PFSK-1 (cell line): ENCODE measurements at regions not wholly inside any gene's neighbourhood (a gene's known extent, or its start where the extent isn't known, plus 50 kb on each side); places are given as distances from the start of the nearest gene placed in this dataset.

Experiments
- FOXP2 ChIP-seq: optimal IDR thresholded peaks from 2 replicates; pipeline ENCODE3; 2011; ENCODE audit warnings: borderline replicate concordance, control low read depth, inconsistent platforms; ENCODE audit not compliant: insufficient read depth; ENCODE audit errors: extremely low read length, extremely low read depth
- POLR2AphosphoS5 ChIP-seq: IDR thresholded peaks from 2 replicates; pipeline ENCODE4 v1.6.1; 2012; ENCODE audit warnings: low read depth, mild to moderate bottlenecking, control low read depth, low read length, moderate library complexity
- REST ChIP-seq, 2 experiments: IDR thresholded peaks; 2 replicates each; pipeline versions ENCODE4 v1.6.1 to v1.8.0; 2011 to 2012; ENCODE audit warnings: low read depth in 2 of 2, low read length in 2 of 2, control low read depth in 1 of 2, inconsistent platforms in 1 of 2, mild to moderate bottlenecking in 1 of 2, moderate library complexity in 1 of 2; ENCODE audit not compliant: insufficient read depth in 1 of 2
- SIN3A ChIP-seq: IDR thresholded peaks from 2 replicates; pipeline ENCODE4 v1.6.1; 2012; ENCODE audit warnings: mild to moderate bottlenecking, low read length, moderate library complexity, borderline replicate concordance; ENCODE audit not compliant: insufficient read depth
- TAF1 ChIP-seq: IDR thresholded peaks from 2 replicates; pipeline ENCODE4 v1.6.1; 2012; ENCODE audit warnings: low read length, control low read depth, borderline replicate concordance; ENCODE audit not compliant: insufficient read depth

GRCh38 chr3:111359261-111360030 lies 182.6 kb upstream of the CD96 start:
- no peak for TF ChIP-seq FOXP2
- TF ChIP-seq TAF1 = no peak
- no peak for TF ChIP-seq SIN3A
- TF ChIP-seq POLR2AphosphoS5 = no peak
- no peak for TF ChIP-seq REST (IDR thresholded peaks at IDR 0.05; ENCODE audit: insufficient read depth in 1 of 2, low read depth in 2 of 2, low read length in 2 of 2)

- TF ChIP-seq POLR2AphosphoS5 (no peak), SIN3A (no peak)
Observed at GRCh38 chr3:111362381-111363009, 179.5 kb upstream of the CD96 start.

GRCh38 chr3:111366515-111366914 lies 175.5 kb upstream of the CD96 start:
- no peak for TF ChIP-seq REST (IDR thresholded peaks at IDR 0.05; ENCODE audit: insufficient read depth in 1 of 2, low read depth in 2 of 2, low read length in 2 of 2)
- TF ChIP-seq FOXP2 = no peak
- TF ChIP-seq TAF1 = no peak
- no peak for TF ChIP-seq POLR2AphosphoS5
- TF ChIP-seq SIN3A = no peak

- TF ChIP-seq TAF1 (no peak), REST (IDR thresholded peaks at IDR 0.05; ENCODE audit: insufficient read depth in 1 of 2, low read depth in 2 of 2, low read length in 2 of 2) (no peak), FOXP2 (no peak), SIN3A (no peak), POLR2AphosphoS5 (no peak)
Observed at GRCh38 chr3:111368056-111368455, 173.9 kb upstream of the CD96 start.

- no peak for TF ChIP-seq SIN3A
Observed at GRCh38 chr3:111369958-111370357, 172.0 kb upstream of the CD96 start.

- no peak for TF ChIP-seq SIN3A
- no peak for TF ChIP-seq TAF1
- no peak for TF ChIP-seq FOXP2
- TF ChIP-seq POLR2AphosphoS5 = no peak
- no peak for TF ChIP-seq REST (IDR thresholded peaks at IDR 0.05; ENCODE audit: insufficient read depth in 1 of 2, low read depth in 2 of 2, low read length in 2 of 2)
Observed at GRCh38 chr3:111373239-111373638, 168.8 kb upstream of the CD96 start.
